A549 (cell line): ENCODE measurements at regions not wholly inside any gene's neighbourhood (a gene's known extent, or its start where the extent isn't known, plus 50 kb on each side); places are given as distances from the start of the nearest gene placed in this dataset.

Source experiments
- ATAC-seq, 2 experiments: fragments of 200-7000 bp in 1 of 2; fragments of >200 bp in 1 of 2; cut with Nextera tagmentation in 1 of 2; cut with Tn5 transposase in 1 of 2; 3 replicates each; pipeline versions ENCODE4 v1.8.0 to v1.9.1; 2018 to 2020; ENCODE audit warnings: mild to moderate bottlenecking in 1 of 2, moderate library complexity in 1 of 2
- CTCF ChIA-PET: fragments of 300-600 bp; sonication (Branson Sonifier 250); formaldehyde crosslinking; extraction: SDS; loops from one replicate; lab custom pipeline; 2021; ENCODE audit warnings: antibody characterized with exemption, inconsistent platforms; lab: Yijun Ruan, JAX
- POLR2A ChIA-PET: fragments of 350-600 bp; formaldehyde crosslinking; extraction: SDS; loops from one replicate; lab custom pipeline; 2021; ENCODE audit warnings: antibody characterized with exemption, inconsistent platforms; lab: Yijun Ruan, JAX
- DNase-seq, 2 experiments: peaks; one replicate each; pipeline versions ENCODE4 v3.0.0 to v3.0.0-alpha.2; 2011 to 2016; ENCODE audit warnings: low read depth in 1 of 2, low spot score in 1 of 2
- FAIRE-seq: peaks from 2 replicates; lab custom pipeline; 2011; peaks lifted over from hg19 to GRCh38; lab: Jason Lieb, UNC
- H3K27ac ChIP-seq, 2 experiments: fragments of >200 bp; sonication (Bioruptor Twin); formaldehyde crosslinking; 3 replicates each; pipeline ENCODE4 v1.5.1; 2016 to 2017
- H3K4me1 ChIP-seq: fragments of >200 bp; sonication (Bioruptor Twin); formaldehyde crosslinking; 3 replicates; pipeline ENCODE4 v1.6.1; 2016
- H3K4me2 ChIP-seq: fragments of >200 bp; sonication (Bioruptor Twin); formaldehyde crosslinking; 3 replicates; pipeline ENCODE4 v1.6.1; 2016
- H3K4me3 ChIP-seq: fragments of >200 bp; sonication (Bioruptor Twin); formaldehyde crosslinking; 3 replicates; pipeline ENCODE4 v1.5.1; 2016
- H3K9me3 ChIP-seq: fragments of >200 bp; sonication (Bioruptor Twin); formaldehyde crosslinking; 3 replicates; pipeline ENCODE4 v1.6.1; 2016
- CBX2 ChIP-seq: fragments of 200-600 bp; sonication (generic); IDR thresholded peaks from 2 replicates; pipeline ENCODE4 v1.6.1; 2016; ENCODE audit warnings: low read depth, mild to moderate bottlenecking, borderline replicate concordance
- CBX8 ChIP-seq: fragments of 200-600 bp; sonication (generic); IDR thresholded peaks from 2 replicates; pipeline ENCODE4 v1.6.1; 2016
- EHMT2 ChIP-seq: fragments of 200-600 bp; sonication (generic); IDR thresholded peaks from 2 replicates; pipeline ENCODE4 v1.6.1; 2016; ENCODE audit warnings: antibody characterized with exemption, low read depth, mild to moderate bottlenecking, moderate library complexity
- EP300 ChIP-seq, 2 experiments: fragments of >200 bp; sonication (Bioruptor Twin); formaldehyde crosslinking; IDR thresholded peaks; 2 replicates in 1 of 2; 3 replicates in 1 of 2; pipeline ENCODE4 v1.6.1; 2016 to 2017
- FOSB ChIP-seq: fragments of 250-450 bp; sonication (Bioruptor Pico); IDR thresholded peaks from 2 replicates; pipeline ENCODE4 v1.5.0; 2020; ENCODE audit warnings: mild to moderate bottlenecking, moderate library complexity
- FOXS1 ChIP-seq: fragments of 250-450 bp; sonication (Bioruptor Pico); IDR thresholded peaks from 2 replicates; pipeline ENCODE4 v1.5.0; 2020; ENCODE audit warnings: mild to moderate bottlenecking, moderate library complexity
- HDAC2 ChIP-seq: fragments of 200-600 bp; sonication (generic); IDR thresholded peaks from 2 replicates; pipeline ENCODE4 v1.6.1; 2016
- HEYL ChIP-seq: fragments of 250-450 bp; sonication (Bioruptor Pico); IDR thresholded peaks from 2 replicates; pipeline ENCODE4 v1.8.0; 2021; ENCODE audit warnings: mild to moderate bottlenecking, moderate library complexity
- HOXA7 ChIP-seq: fragments of 250-450 bp; sonication (Bioruptor Pico); IDR thresholded peaks from 2 replicates; pipeline ENCODE4 v1.5.0; 2020; ENCODE audit warnings: mild to moderate bottlenecking, moderate library complexity
- HOXB13 ChIP-seq: fragments of 250-450 bp; sonication (Bioruptor Pico); IDR thresholded peaks from 2 replicates; pipeline ENCODE4 v1.5.0; 2020; ENCODE audit warnings: low read depth, mild to moderate bottlenecking, moderate library complexity
- HOXB5 ChIP-seq: fragments of 250-450 bp; sonication (Bioruptor Pico); IDR thresholded peaks from 2 replicates; pipeline ENCODE4 v1.5.0; 2020; ENCODE audit warnings: mild to moderate bottlenecking, moderate library complexity
- JUN ChIP-seq, 2 experiments: fragments of >200 bp; sonication (Bioruptor Twin); formaldehyde crosslinking; IDR thresholded peaks; 2 replicates in 1 of 2; 3 replicates in 1 of 2; pipeline ENCODE4 v1.6.1; 2016 to 2017
- MAFK ChIP-seq: fragments of 450-650 bp; IDR thresholded peaks from 2 replicates; pipeline ENCODE4 v1.6.1; 2014; ENCODE audit not compliant: partially characterized antibody
- MYC ChIP-seq: IDR thresholded peaks from 2 replicates; pipeline ENCODE4 v1.6.1; 2012; ENCODE audit warnings: mild to moderate bottlenecking, inconsistent platforms, low read length, improper control_type of control experiment, borderline replicate concordance
- NFE2L2 ChIP-seq: fragments of 150-350 bp; conservative IDR thresholded peaks from 2 replicates; pipeline ENCODE4 v1.6.1; 2014; ENCODE audit warnings: low read length
- NPAS2 ChIP-seq: fragments of 250-450 bp; sonication (Bioruptor Pico); IDR thresholded peaks from 2 replicates; pipeline ENCODE4 v1.8.0; 2022; ENCODE audit warnings: mild to moderate bottlenecking, moderate library complexity, borderline replicate concordance
- NR3C1 ChIP-seq: fragments of >200 bp; sonication (Bioruptor Twin); formaldehyde crosslinking; IDR thresholded peaks from 3 replicates; pipeline ENCODE4 v1.6.1; 2017
- POLR2A ChIP-seq: IDR thresholded peaks from 2 replicates; pipeline ENCODE4 v1.6.1; 2012; ENCODE audit warnings: mild to moderate bottlenecking, low read length
- RFX5 ChIP-seq: fragments of 450-650 bp; IDR thresholded peaks from 2 replicates; pipeline ENCODE4 v1.7.1; 2014; ENCODE audit warnings: antibody characterized with exemption, mild to moderate bottlenecking, moderate library complexity
- RNF2 ChIP-seq: fragments of 200-600 bp; sonication (generic); IDR thresholded peaks from 2 replicates; pipeline ENCODE4 v1.6.1; 2016; ENCODE audit warnings: low read depth, mild to moderate bottlenecking, antibody characterized with exemption, moderate library complexity, borderline replicate concordance
- SREBF2 ChIP-seq: fragments of 450-650 bp; IDR thresholded peaks from 2 replicates; pipeline ENCODE4 v1.6.1; 2014; ENCODE audit warnings: mild to moderate bottlenecking, moderate library complexity
- TFCP2L1 ChIP-seq: fragments of 250-450 bp; sonication (Bioruptor Pico); IDR thresholded peaks from 2 replicates; pipeline ENCODE4 v1.5.0; 2021; ENCODE audit warnings: mild to moderate bottlenecking
- ZC3H11A ChIP-seq: fragments of 450-650 bp; IDR thresholded peaks from 2 replicates; pipeline ENCODE4 v1.6.1; 2014; ENCODE audit warnings: antibody characterized with exemption, mild to moderate bottlenecking
- ZFP36 ChIP-seq: fragments of 450-650 bp; IDR thresholded peaks from 2 replicates; pipeline ENCODE4 v1.6.1; 2014; ENCODE audit warnings: borderline replicate concordance; ENCODE audit not compliant: partially characterized antibody
- ZSCAN20 ChIP-seq: fragments of 250-450 bp; sonication (Bioruptor Pico); IDR thresholded peaks from 2 replicates; pipeline ENCODE4 v1.8.0; 2022; ENCODE audit warnings: mild to moderate bottlenecking, moderate library complexity
- WGBS: methylation state at CpG from one replicate; pipeline ENCODE4 v1.1.6; 2017; ENCODE audit errors: missing lambda C conversion rate; 5-methylcytosine and 5-hydroxymethylcytosine counted together
- TF ChIP-seq, protein P1 (sequence below): fragments of >200 bp; sonication (Bioruptor Twin); formaldehyde crosslinking; IDR thresholded peaks from 3 replicates; pipeline ENCODE4 v1.6.1; 2016
- TF ChIP-seq, protein P2 (sequence below): fragments of 250-450 bp; sonication (Bioruptor Pico); IDR thresholded peaks from 2 replicates; pipeline ENCODE4 v1.5.0; 2020; ENCODE audit warnings: low read depth, mild to moderate bottlenecking, moderate library complexity
- TF ChIP-seq, protein P3 (sequence below): fragments of 250-450 bp; sonication (Bioruptor Pico); IDR thresholded peaks from 2 replicates; pipeline ENCODE4 v1.5.0; 2021; ENCODE audit warnings: mild to moderate bottlenecking, moderate library complexity, borderline replicate concordance
- TF ChIP-seq, protein P4 (sequence below): fragments of 200-600 bp; sonication (generic); IDR thresholded peaks from 2 replicates; pipeline ENCODE4 v1.6.1; 2016; ENCODE audit warnings: antibody characterized with exemption, mild to moderate bottlenecking, moderate library complexity

DNA sequence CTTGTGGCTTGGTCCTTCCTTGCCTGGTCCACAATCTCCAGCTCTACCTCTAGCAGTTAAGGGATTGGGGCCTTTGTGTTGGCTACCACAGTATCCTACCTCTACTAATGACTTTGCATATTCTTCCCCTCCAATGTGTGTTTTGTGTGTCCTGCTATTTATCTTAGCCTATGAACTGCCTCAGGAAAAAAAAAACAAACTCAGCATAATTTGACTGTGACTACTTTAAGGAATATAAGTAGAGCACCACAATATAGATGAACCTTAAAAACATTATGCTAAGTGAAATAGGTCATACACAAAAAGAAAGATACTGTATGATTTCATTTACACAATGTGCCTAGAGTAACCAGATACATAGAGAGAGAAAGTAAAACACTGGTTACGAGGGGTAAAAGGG lies 61.3 kb upstream of the PTPN13 start:
- WGBS: 78% methylated on average over 1 of the region's 1 CpG
- Histone ChIP-seq H3K9me3 (no peaks in the 10 kb centered on the region; the same call in 2 of the 3 replicates), H3K4me3 (no peak overlapping the region), H3K4me1 (no peaks in the 10 kb centered on the region), H3K4me2 (no peak overlapping the region), H3K27ac (no peak overlapping the region)
- ATAC-seq: no peak
- POLR2A ChIA-PET: no interaction called here
- no peak for DNase-seq
- TF ChIP-seq NPAS2 (CRISPR knock-in tag) (no peak), MAFK (peak; percentile 77)
- no peak for FAIRE-seq
- CTCF ChIA-PET: interaction anchor here (1.4 kb wide), 1 partner anchor 10 kb away, joined by 3 read pairs; no protein-coding TSS in a partner anchor

DNA sequence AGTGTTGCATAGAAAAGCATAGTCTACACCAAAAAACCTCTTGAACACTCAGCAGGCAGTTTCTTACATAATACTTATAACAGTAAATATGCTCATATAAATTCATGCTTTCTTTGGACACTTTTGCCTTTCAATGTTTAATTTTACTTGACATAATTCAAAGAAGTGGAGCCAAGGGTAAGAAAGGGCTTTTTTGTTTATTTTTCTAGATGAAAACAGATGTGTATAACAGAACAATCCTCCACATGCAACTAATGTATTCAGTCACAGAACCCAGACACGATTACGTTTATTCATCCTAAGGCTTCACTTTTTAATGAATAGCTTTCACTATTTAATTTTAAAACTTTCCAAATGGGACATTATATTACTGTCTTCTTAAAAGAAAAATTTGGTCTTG lies 58.0 kb upstream of the PTPN13 start:
- no peak for FAIRE-seq
- POLR2A ChIA-PET: no interaction called here

DNA sequence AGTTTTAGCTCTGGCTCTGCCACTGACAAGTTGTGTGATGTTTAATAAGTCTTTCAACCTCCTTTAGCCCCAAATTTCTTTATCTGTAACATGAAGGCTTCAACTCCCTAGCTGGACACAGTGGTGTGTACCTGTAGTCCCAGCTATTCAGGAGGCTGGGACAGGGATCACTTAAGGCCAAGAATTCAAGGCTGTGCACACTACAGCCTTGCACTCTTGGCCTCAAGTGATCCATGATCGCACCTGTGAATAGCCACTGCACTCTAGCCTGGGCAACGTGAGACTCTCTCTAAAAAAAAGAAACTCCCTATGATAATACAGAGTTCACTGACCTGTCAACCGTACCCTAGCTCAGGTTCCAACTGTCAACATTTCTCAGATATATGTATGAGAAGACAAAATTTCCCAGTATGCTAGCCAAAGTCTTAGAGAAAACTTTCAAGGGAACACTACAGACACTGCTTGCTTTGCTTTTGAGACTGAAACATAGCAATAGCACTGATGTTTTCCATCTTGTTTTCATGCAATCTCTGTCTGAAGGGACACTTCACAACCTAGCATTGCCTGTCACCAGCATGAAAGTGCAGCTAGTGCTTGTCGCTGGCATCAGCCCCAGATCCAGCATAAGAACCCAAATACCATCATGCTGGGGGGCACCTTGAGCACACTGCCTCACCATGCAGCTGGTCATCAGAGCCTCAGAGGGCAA lies 51.6 kb upstream of the PTPN13 start:
- ChIA-PET CTCF (interaction anchor here (0.5 to 1.2 kb wide), 2 partner anchors 10 to 239 kb away, joined by 3 read pairs; no protein-coding TSS in a partner anchor), POLR2A (no interaction called here)
- Histone ChIP-seq H3K4me3 (no peak overlapping the region), H3K4me2 (no peak overlapping the region), H3K27ac (no peak overlapping the region), H3K9me3 (no peaks in the 10 kb centered on the region), H3K4me1 (no peaks in the 10 kb centered on the region)
- no peak for FAIRE-seq
- no peak for DNase-seq
- ATAC-seq: no peak
- 66% methylated on average over 4 of the region's 4 CpGs for WGBS
- no peak for TF ChIP-seq ZC3H11A
- no peak for TF ChIP-seq NPAS2 (CRISPR knock-in tag)
- no peak for TF ChIP-seq POLR2A
- TF ChIP-seq FOSB (CRISPR knock-in tag): no peak
- TF ChIP-seq HOXB5: no peak
- no peak for TF ChIP-seq HEYL (CRISPR knock-in tag)
- TF ChIP-seq TFCP2L1 (CRISPR knock-in tag): no peak
- TF ChIP-seq, protein P1, sequence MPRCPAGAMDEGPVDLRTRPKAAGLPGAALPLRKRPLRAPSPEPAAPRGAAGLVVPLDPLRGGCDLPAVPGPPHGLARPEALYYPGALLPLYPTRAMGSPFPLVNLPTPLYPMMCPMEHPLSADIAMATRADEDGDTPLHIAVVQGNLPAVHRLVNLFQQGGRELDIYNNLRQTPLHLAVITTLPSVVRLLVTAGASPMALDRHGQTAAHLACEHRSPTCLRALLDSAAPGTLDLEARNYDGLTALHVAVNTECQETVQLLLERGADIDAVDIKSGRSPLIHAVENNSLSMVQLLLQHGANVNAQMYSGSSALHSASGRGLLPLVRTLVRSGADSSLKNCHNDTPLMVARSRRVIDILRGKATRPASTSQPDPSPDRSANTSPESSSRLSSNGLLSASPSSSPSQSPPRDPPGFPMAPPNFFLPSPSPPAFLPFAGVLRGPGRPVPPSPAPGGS: no peak
- no peak for TF ChIP-seq FOXS1
- TF ChIP-seq ZSCAN20 (CRISPR knock-in tag): no peak
- TF ChIP-seq, protein P2, sequence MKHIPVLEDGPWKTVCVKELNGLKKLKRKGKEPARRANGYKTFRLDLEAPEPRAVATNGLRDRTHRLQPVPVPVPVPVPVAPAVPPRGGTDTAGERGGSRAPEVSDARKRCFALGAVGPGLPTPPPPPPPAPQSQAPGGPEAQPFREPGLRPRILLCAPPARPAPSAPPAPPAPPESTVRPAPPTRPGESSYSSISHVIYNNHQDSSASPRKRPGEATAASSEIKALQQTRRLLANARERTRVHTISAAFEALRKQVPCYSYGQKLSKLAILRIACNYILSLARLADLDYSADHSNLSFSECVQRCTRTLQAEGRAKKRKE: no peak
- no peak for TF ChIP-seq CBX8
- TF ChIP-seq, protein P3, sequence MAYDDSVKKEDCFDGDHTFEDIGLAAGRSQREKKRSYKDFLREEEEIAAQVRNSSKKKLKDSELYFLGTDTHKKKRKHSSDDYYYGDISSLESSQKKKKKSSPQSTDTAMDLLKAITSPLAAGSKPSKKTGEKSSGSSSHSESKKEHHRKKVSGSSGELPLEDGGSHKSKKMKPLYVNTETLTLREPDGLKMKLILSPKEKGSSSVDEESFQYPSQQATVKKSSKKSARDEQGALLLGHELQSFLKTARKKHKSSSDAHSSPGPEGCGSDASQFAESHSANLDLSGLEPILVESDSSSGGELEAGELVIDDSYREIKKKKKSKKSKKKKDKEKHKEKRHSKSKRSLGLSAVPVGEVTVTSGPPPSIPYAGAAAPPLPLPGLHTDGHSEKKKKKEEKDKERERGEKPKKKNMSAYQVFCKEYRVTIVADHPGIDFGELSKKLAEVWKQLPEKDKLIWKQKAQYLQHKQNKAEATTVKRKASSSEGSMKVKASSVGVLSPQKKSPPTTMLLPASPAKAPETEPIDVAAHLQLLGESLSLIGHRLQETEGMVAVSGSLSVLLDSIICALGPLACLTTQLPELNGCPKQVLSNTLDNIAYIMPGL (CRISPR knock-in tag): no peak
- no peak for TF ChIP-seq CBX2

More for the DNA sequence above, 58.0 kb upstream of the PTPN13 start:
- Histone ChIP-seq H3K9me3 (no peaks in the 10 kb centered on the region; the same call in 2 of the 3 replicates), H3K27ac (no peak overlapping the region), H3K4me3 (no peak overlapping the region), H3K4me1 (no peaks in the 10 kb centered on the region), H3K4me2 (no peak overlapping the region)
- ATAC-seq: no peak
- CTCF ChIA-PET: no interaction called here
- TF ChIP-seq ZSCAN20 (CRISPR knock-in tag): no peak
- no peak for TF ChIP-seq HOXA7
- TF ChIP-seq RFX5: no peak
- no peak for TF ChIP-seq JUN (IDR thresholded peaks at IDR 0.05)
- no peak for TF ChIP-seq TFCP2L1 (CRISPR knock-in tag)
- TF ChIP-seq HDAC2: no peak
- no peak for TF ChIP-seq CBX2
- TF ChIP-seq, protein P4, sequence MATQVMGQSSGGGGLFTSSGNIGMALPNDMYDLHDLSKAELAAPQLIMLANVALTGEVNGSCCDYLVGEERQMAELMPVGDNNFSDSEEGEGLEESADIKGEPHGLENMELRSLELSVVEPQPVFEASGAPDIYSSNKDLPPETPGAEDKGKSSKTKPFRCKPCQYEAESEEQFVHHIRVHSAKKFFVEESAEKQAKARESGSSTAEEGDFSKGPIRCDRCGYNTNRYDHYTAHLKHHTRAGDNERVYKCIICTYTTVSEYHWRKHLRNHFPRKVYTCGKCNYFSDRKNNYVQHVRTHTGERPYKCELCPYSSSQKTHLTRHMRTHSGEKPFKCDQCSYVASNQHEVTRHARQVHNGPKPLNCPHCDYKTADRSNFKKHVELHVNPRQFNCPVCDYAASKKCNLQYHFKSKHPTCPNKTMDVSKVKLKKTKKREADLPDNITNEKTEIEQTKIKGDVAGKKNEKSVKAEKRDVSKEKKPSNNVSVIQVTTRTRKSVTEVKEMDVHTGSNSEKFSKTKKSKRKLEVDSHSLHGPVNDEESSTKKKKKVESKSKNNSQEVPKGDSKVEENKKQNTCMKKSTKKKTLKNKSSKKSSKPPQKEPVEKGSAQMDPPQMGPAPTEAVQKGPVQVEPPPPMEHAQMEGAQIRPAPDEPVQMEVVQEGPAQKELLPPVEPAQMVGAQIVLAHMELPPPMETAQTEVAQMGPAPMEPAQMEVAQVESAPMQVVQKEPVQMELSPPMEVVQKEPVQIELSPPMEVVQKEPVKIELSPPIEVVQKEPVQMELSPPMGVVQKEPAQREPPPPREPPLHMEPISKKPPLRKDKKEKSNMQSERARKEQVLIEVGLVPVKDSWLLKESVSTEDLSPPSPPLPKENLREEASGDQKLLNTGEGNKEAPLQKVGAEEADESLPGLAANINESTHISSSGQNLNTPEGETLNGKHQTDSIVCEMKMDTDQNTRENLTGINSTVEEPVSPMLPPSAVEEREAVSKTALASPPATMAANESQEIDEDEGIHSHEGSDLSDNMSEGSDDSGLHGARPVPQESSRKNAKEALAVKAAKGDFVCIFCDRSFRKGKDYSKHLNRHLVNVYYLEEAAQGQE: no peak
- TF ChIP-seq RNF2: no peak
- TF ChIP-seq EHMT2: no peak
- TF ChIP-seq NR3C1: no peak
- no peak for TF ChIP-seq HEYL (CRISPR knock-in tag)
- no peak for TF ChIP-seq NFE2L2
- TF ChIP-seq ZFP36: no peak
- TF ChIP-seq EP300 (IDR thresholded peaks at IDR 0.05): no peak
- TF ChIP-seq, protein P2: no peak
- no peak for TF ChIP-seq MYC
- TF ChIP-seq POLR2A: no peak
- no peak for TF ChIP-seq SREBF2
- TF ChIP-seq HOXB13 (CRISPR knock-in tag): no peak
- DNase-seq: no peak
- WGBS: 85% methylated on average over 2 of the region's 2 CpGs
